GM12875 (cell line): ENCODE measurements at regions not wholly inside any gene's neighbourhood (a gene's known extent, or its start where the extent isn't known, plus 50 kb on each side); places are given as distances from the start of the nearest gene placed in this dataset.
"Not testable (repeated sequence)": the region's sequence is repeated elsewhere in the genome, so short reads cannot be mapped to it uniquely, and the experiment has no call there.

Experiments
- H3K4me3 ChIP-seq: one replicate; pipeline ENCODE4 v1.5.1; 2011; ENCODE audit warnings: low read depth, low read length, control low read depth
- TF ChIP-seq, protein P1 (sequence below): IDR thresholded peaks from 2 replicates; pipeline ENCODE4 v1.5.1; 2011; ENCODE audit warnings: low read depth, mild to moderate bottlenecking, control low read depth, inconsistent platforms, low read length, moderate library complexity, borderline replicate concordance; ENCODE audit not compliant: insufficient read depth

DNA sequence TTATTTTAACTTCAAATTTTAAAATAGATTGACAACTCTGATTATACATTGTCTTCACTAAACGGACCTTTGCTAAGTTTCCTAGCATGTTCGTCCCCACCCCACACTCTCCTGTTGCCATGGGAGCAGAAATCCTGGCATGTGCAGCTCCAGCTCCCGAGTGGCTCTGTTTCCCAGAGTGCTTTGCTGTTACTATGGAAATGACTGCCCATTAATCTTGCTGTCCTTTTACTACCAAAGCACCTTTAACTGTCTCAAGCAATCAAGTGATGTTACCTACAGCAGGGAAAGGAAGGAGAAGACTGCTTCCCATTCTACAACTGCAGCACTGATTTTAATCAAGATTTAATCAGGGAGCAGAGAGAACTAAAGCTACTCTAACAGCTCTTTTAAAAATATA, 212.0 kb upstream of the KIF2A start:
- TF ChIP-seq, protein P1, sequence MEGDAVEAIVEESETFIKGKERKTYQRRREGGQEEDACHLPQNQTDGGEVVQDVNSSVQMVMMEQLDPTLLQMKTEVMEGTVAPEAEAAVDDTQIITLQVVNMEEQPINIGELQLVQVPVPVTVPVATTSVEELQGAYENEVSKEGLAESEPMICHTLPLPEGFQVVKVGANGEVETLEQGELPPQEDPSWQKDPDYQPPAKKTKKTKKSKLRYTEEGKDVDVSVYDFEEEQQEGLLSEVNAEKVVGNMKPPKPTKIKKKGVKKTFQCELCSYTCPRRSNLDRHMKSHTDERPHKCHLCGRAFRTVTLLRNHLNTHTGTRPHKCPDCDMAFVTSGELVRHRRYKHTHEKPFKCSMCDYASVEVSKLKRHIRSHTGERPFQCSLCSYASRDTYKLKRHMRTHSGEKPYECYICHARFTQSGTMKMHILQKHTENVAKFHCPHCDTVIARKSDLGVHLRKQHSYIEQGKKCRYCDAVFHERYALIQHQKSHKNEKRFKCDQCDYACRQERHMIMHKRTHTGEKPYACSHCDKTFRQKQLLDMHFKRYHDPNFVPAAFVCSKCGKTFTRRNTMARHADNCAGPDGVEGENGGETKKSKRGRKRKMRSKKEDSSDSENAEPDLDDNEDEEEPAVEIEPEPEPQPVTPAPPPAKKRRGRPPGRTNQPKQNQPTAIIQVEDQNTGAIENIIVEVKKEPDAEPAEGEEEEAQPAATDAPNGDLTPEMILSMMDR: no peak
- no peak overlapping the region for H3K4me3 ChIP-seq

DNA sequence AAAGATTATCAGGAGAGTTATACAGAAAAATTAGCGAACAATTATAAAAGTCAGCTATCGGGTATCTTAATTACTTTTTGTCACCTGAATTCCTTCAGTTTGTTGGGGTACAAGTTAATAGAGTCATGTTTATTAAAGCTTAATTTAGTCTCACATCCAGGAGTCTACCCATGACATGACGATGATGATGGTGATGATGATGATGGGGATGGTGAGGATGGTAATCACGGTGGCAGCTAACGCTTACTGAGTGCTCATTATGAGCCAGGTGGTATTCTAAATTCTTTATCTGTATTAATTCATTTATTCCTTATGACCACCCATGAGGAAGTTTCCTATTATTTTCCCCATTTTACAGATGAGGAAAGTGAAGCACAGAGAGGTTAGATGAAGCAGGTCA, 208.6 kb upstream of the KIF2A start:
- no peak overlapping the region for H3K4me3 ChIP-seq
- TF ChIP-seq, protein P1: no peak

DNA sequence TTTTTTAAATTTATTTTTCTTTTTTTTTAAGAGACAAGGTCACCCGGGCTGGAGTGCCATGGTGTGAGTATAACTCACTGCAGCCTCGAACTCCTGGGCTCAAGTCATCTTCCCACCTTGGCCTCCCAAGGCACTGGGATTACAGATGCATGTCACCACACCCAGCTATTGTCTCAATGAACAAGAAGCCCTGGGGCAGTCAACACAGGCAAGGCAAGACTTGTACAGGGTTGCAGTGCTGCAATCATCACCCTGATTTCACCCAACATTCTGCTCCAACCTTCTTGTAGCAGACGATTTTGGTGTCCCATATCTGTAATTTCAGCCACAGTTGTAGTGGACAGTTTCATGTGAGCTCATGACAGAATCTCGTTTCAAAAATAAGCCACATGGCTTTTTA, 205.8 kb upstream of the KIF2A start:
- H3K4me3 ChIP-seq: no peak overlapping the region
- TF ChIP-seq, protein P1: no peak

DNA sequence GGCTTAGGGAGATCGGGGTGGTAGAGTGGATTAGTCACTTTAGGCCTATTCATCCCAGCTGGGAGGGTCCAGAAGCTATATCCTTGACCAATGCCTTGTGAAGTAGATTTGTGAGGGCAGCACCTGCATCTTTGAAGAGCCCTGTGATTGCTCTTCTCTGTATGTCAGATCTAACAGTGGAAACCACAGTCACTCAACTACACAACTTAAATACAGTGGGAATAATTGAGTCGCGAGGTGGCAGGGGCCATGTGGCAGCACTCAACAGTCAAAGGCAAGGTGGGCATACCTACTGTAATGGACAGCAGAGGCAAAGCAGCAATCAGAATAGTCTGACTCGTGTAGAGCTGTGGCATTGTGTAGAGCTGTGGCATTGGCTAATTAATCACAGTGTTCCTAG, 202.1 kb upstream of the KIF2A start:
- not testable (repeated sequence) for H3K4me3 ChIP-seq

DNA sequence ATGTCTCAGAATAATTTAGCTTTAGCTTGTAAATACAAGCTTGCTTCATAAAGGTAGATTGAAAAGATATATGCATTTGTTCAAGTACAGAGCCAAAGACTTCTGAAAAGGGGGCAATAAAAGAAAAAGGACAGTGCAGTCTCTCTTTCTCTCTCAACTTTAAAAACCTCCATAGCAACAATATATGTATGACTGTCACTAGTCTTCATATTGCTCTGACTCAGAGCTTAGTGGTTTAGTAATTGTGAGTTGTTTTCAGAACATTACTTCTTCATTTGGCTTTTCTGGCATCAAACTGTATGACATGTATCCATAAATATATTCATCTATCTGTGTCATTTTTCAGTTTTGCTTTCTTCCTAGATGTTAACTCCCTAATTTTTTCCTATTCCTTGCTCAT, 194.6 kb upstream of the KIF2A start:
- TF ChIP-seq, protein P1: no peak
- H3K4me3 ChIP-seq: no peak overlapping the region

DNA sequence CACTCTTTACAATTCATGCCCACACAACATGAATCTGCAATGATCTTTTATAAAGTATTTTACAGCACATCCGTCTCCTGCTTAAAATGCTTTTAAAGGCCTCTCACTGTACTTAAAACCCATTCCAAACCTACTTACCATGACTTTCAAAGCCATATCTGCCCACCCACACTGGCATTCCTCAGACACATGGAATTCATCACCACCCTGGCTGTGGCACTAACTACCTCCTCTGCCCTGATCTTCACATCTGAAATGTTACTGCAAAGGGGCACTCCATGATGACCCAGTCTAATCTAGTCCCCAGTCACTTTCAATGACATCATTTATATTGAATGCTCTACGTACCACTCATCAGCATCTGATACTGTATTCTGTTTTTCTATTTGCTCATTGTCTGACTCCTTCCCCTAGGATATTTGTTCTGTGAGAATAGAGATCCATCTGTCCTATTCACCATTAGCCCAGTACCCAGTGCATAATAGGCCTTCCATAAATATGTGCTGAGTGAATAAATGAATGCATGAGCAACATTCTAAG, 193.2 kb upstream of the KIF2A start:
- H3K4me3 ChIP-seq: no peak overlapping the region
- TF ChIP-seq, protein P1: no peak

DNA sequence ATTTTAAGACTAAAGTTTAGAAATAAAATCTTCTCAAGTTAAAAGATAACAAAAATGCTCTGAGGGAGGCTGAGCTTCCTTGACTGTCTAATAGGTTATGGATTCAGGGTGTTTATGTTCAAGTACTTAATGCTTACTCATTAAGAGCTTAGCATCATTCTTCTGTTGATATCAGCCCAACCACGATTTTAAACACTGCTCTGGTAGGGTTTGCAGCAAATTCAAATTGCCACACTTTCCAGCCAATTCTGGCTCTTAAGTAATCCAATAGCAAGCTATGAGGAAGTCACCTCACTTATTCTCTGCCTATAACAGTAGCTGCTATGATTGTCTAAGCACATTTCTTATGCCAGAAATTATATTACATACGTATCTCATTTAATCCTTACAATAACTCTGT, 191.0 kb upstream of the KIF2A start:
- TF ChIP-seq, protein P1: no peak
- H3K4me3 ChIP-seq: no peak overlapping the region

DNA sequence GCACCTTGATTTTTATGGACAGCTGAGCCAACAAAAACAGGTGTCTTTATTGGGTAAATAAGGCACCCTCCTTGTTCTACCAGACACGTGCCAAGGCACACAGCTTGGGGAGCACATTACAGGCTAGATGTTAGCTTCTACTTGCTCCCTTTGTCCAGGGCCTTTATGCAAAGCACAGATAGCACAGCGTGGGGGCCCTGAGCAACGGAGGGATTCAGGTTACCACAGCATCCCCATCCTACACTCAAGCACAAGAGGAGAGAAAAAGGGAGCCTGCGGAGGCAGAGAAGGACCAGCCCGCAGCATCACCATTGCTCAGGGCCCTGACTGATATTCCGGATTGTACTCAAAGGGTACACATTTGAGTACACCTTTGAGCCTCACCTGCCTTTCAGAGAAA, 181.7 kb upstream of the KIF2A start:
- no peak overlapping the region for H3K4me3 ChIP-seq
- TF ChIP-seq, protein P1: no peak
